CD4-positive, alpha-beta memory T cell (primary cell): ENCODE measurements at regions not wholly inside any gene's neighbourhood (a gene's known extent, or its start where the extent isn't known, plus 50 kb on each side); places are given as distances from the start of the nearest gene placed in this dataset.
"Not testable (repeated sequence)": the region's sequence is repeated elsewhere in the genome, so short reads cannot be mapped to it uniquely, and the experiment has no call there.

Source experiments
- CTCF ChIA-PET: fragments of 350-600 bp; sonication (Branson Sonifier 250); formaldehyde crosslinking; loops from one replicate; lab custom pipeline; 2021; ENCODE audit warnings: inconsistent platforms; ENCODE audit not compliant: partially characterized antibody; lab: Charles Lee
- POLR2A ChIA-PET: fragments of 350-600 bp; sonication (Branson Sonifier 250); formaldehyde crosslinking; loops from one replicate; lab custom pipeline; 2021; ENCODE audit not compliant: partially characterized antibody; lab: Charles Lee
- DNase-seq, 5 donors: peaks; one replicate each; pipeline versions ENCODE4 v3.0.0 to v3.0.0-alpha.2; 2020 to 2022; ENCODE audit warnings: mixed read lengths in 1 of 5
- H3K27ac ChIP-seq: one replicate; pipeline ENCODE4 v1.7.0; 2013; ENCODE audit warnings: low read depth, low read length
- H3K27me3 ChIP-seq: 2 replicates; pipeline ENCODE4 v1.7.0; 2013; ENCODE audit warnings: mild to moderate bottlenecking, low read length, moderate library complexity; ENCODE audit not compliant: insufficient read depth
- H3K36me3 ChIP-seq: 2 replicates; pipeline ENCODE4 v1.7.0; 2013; ENCODE audit warnings: mild to moderate bottlenecking, low read length, moderate library complexity; ENCODE audit not compliant: insufficient read depth
- H3K4me1 ChIP-seq: 2 replicates; pipeline ENCODE4 v1.7.0; 2013; ENCODE audit warnings: mild to moderate bottlenecking, low read length, moderate library complexity; ENCODE audit not compliant: insufficient read depth
- H3K4me3 ChIP-seq, 2 donors: one replicate each; pipeline ENCODE4 v1.7.0; 2013; ENCODE audit warnings: low read length in 2 of 2, mild to moderate bottlenecking in 1 of 2
- H3K9me3 ChIP-seq, 2 donors: one replicate each; pipeline ENCODE4 v1.7.0; 2013; ENCODE audit warnings: low read length in 2 of 2, control low read depth in 1 of 2; ENCODE audit not compliant: control insufficient read depth in 1 of 2
- H3K27ac Mint-ChIP-seq, 7 donors: one replicate each; pipeline ENCODE4 v1.8.0; 2020 to 2021; ENCODE audit warnings: mixed read lengths in 7 of 7, mild to moderate bottlenecking in 6 of 7, inconsistent platforms in 3 of 7, moderate library complexity in 3 of 7
- H3K27me3 Mint-ChIP-seq, 2 donors: one replicate each; pipeline ENCODE4 v1.8.0; 2020 to 2021; ENCODE audit warnings: mixed read lengths in 2 of 2
- H3K36me3 Mint-ChIP-seq, 2 donors: one replicate each; pipeline ENCODE4 v1.8.0; 2020 to 2021; ENCODE audit warnings: mixed read lengths in 2 of 2, inconsistent platforms in 1 of 2, mild to moderate bottlenecking in 1 of 2
- H3K4me1 Mint-ChIP-seq, 4 donors: one replicate each; pipeline ENCODE4 v1.8.0; 2020 to 2021; ENCODE audit warnings: mixed read lengths in 4 of 4, mild to moderate bottlenecking in 1 of 4
- H3K4me3 Mint-ChIP-seq, 8 donors: one replicate each; pipeline ENCODE4 v1.8.0; 2020 to 2021; ENCODE audit warnings: mixed read lengths in 8 of 8, mild to moderate bottlenecking in 7 of 8, moderate library complexity in 6 of 8, inconsistent platforms in 3 of 8
- H3K9me3 Mint-ChIP-seq, 8 donors: one replicate each; pipeline ENCODE4 v1.8.0; 2020 to 2021; ENCODE audit warnings: mixed read lengths in 8 of 8, mild to moderate bottlenecking in 5 of 8, inconsistent platforms in 3 of 8, moderate library complexity in 1 of 8
- intact Hi-C: fragments of 100-400 bp; cut with micrococcal nuclease; formaldehyde crosslinking; loops from one replicate; pipeline ENCODE4 v1.15.1; 2023

GRCh38 chr1:145164360-145164759 lies 68.6 kb downstream of the FAM72D start:
- POLR2A ChIA-PET, H3K36me3 Mint-ChIP-seq, CTCF ChIA-PET, H3K4me1 Mint-ChIP-seq, H3K4me3 Mint-ChIP-seq, H3K9me3 Mint-ChIP-seq, DNase-seq, H3K27me3 Mint-ChIP-seq, H3K27ac Mint-ChIP-seq, H3K36me3 ChIP-seq, H3K9me3 ChIP-seq, H3K27ac ChIP-seq, H3K27me3 ChIP-seq, H3K4me3 ChIP-seq, intact Hi-C loops, H3K4me1 ChIP-seq: not testable (repeated sequence)
